ENCODE measurements at regions not wholly inside any gene's neighbourhood (a gene's known extent, or its start where the extent isn't known, plus 50 kb on each side); places are given as distances from the start of the nearest gene placed in this dataset.

- no peak for DNase-seq
These were observed 134.3 kb upstream of the POU5F2 start for GRCh38 chr5:93875693-93876092.

- DNase-seq: no peak
These were observed 133.1 kb upstream of the POU5F2 start for GRCh38 chr5:93874491-93874890.

GRCh38 chr5:93874080-93874479 lies 132.7 kb upstream of the POU5F2 start:
- DNase-seq: no peak

GRCh38 chr5:93873211-93873736 lies 131.9 kb upstream of the POU5F2 start:
- DNase-seq: no peak

- no peak for DNase-seq
These were observed 129.2 kb upstream of the POU5F2 start for GRCh38 chr5:93870649-93871048.

- DNase-seq: no peak
These were observed 127.5 kb upstream of the POU5F2 start for GRCh38 chr5:93868851-93869250.

GRCh38 chr5:93850311-93850710 lies 108.9 kb upstream of the POU5F2 start:
- DNase-seq: no peak

GRCh38 chr5:93845376-93845775 lies 104.0 kb upstream of the POU5F2 start:
- DNase-seq: no peak

- no peak for DNase-seq
These were observed 90.0 kb upstream of the POU5F2 start for GRCh38 chr5:93831449-93831848.

GRCh38 chr5:93830893-93831292 lies 89.5 kb upstream of the POU5F2 start:
- DNase-seq: no peak

GRCh38 chr5:93829346-93829745 lies 87.9 kb upstream of the POU5F2 start:
- DNase-seq: no peak

- DNase-seq: no peak
These were observed 80.6 kb upstream of the POU5F2 start for GRCh38 chr5:93821891-93822415.

- no peak for DNase-seq
These were observed 78.3 kb upstream of the POU5F2 start for GRCh38 chr5:93819668-93820067.

- no peak for DNase-seq
These were observed 69.4 kb upstream of the POU5F2 start for GRCh38 chr5:93810780-93811179.

- no peak for DNase-seq
These were observed 68.0 kb upstream of the POU5F2 start for GRCh38 chr5:93809430-93809829.

- no peak for DNase-seq
These were observed 66.4 kb upstream of the POU5F2 start for GRCh38 chr5:93807846-93808245.

GRCh38 chr5:93805616-93806379 lies 64.4 kb upstream of the POU5F2 start:
- DNase-seq: no peak

- peak; percentile 62 for DNase-seq
These were observed 59.8 kb upstream of the POU5F2 start for GRCh38 chr5:93800988-93801811.

GRCh38 chr5:93794954-93795353 lies 53.6 kb upstream of the POU5F2 start:
- DNase-seq: no peak

GRCh38 chr5:93793159-93793781 lies 51.9 kb upstream of the POU5F2 start:
- no peak for DNase-seq

GRCh38 chr5:93791518-93791972 lies 50.1 kb upstream of the POU5F2 start:
- peak; percentile 24 for DNase-seq

Data from NCI-H446 treated with DMSO at 0.1 percent for 48 hours (cell line).